Body of pancreas (tissue), 4 donors: ENCODE measurements at regions not wholly inside any gene's neighbourhood (a gene's known extent, or its start where the extent isn't known, plus 50 kb on each side); places are given as distances from the start of the nearest gene placed in this dataset.

ENCODE experiments used
- ATAC-seq: fragments of 150-250 bp; one replicate; pipeline ENCODE4 v1.9.1; 2016
- DNase-seq, 4 donors: peaks; one replicate each; pipeline ENCODE4 v3.0.0-alpha.2; 2019
- H3K27ac ChIP-seq, 4 donors: fragments of 200-600 bp; sonication (generic); 1 replicate in 3 of 4; 2 replicates in 1 of 4; pipeline versions ENCODE4 v1.5.1 to v1.6.1; 2016 to 2019; ENCODE audit warnings: mild to moderate bottlenecking in 1 of 4, mixed read lengths in 1 of 4, moderate library complexity in 1 of 4
- H3K27me3 ChIP-seq, 2 donors: fragments of 200-600 bp; sonication (generic); one replicate each; pipeline ENCODE4 v1.6.0; 2016; ENCODE audit warnings: mild to moderate bottlenecking in 1 of 2
- H3K36me3 ChIP-seq, 2 donors: fragments of 200-600 bp; sonication (generic); replicated peaks in 1 of 2; 2 replicates each; pipeline ENCODE4 v1.5.1; 2016; ENCODE audit warnings: low read depth in 2 of 2; ENCODE audit not compliant: insufficient read depth in 1 of 2
- H3K4me1 ChIP-seq: fragments of 200-600 bp; sonication (generic); one replicate; pipeline ENCODE4 v1.6.0; 2016
- H3K4me3 ChIP-seq, 2 donors: fragments of 200-600 bp; sonication (generic); 1 replicate in 1 of 2; 2 replicates in 1 of 2; pipeline ENCODE4 v1.5.1; 2016 to 2019
- H3K9me3 ChIP-seq, 3 donors: fragments of 200-600 bp; sonication (generic); 1 replicate in 2 of 3; 2 replicates in 1 of 3; pipeline ENCODE4 v1.5.1; 2016
- POLR2A ChIP-seq, 3 donors: fragments of 450-650 bp; IDR thresholded peaks; one replicate each; pipeline ENCODE4 v1.6.1; 2016; ENCODE audit warnings: antibody characterized with exemption in 3 of 3, mild to moderate bottlenecking in 2 of 3
- WGBS, 2 donors: methylation state at CpG; one replicate each; pipeline ENCODE4 v1.1.5; 2017; 5-methylcytosine and 5-hydroxymethylcytosine counted together
- intact Hi-C: fragments of 100-400 bp; cut with DNase I; formaldehyde crosslinking; loops from one replicate; pipeline ENCODE4 v1.15.1; 2023
- TF ChIP-seq, protein P1 (sequence below), 7 experiments: fragments of 450-650 bp in 4 of 7; fragments of 200-600 bp in 3 of 7; sonication (generic) in 3 of 7; IDR thresholded peaks; one replicate each; pipeline ENCODE4 v1.5.1; 2016 to 2019; ENCODE audit warnings: antibody characterized with exemption in 7 of 7

DNA sequence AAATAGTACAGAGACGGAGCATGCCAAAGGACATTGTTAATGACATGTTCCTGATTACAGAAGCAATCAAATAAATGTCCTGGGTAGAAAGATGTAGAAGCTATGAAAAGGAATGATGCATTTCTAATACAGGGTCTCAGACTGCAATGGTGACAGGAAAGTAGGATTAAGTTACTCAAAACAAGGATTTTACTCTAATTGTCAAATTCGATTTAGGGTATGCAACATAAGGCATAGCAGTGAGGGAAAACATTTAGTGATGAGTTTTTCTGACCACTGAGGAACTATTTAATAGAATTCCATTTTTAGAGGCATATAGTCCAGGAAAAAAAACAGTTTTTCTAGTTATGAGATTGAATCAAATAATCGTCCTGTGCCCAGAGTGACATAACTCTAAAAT lies 715.1 kb upstream of the ACO1 start:
- intact Hi-C loops, result no loop called here
- 52 to 57% methylated on average over 3 of the region's 3 CpGs for WGBS, 2 donors
- Histone ChIP-seq H3K27me3 (no peaks in the 10 kb centered on the region), H3K36me3 (no peaks in the 10 kb centered on the region), H3K4me1 (no peaks in the 10 kb centered on the region), H3K9me3 (no peaks in the 10 kb centered on the region), H3K4me3 (no peak overlapping the region), H3K27ac (no peak overlapping the region)
- TF ChIP-seq, protein P1, sequence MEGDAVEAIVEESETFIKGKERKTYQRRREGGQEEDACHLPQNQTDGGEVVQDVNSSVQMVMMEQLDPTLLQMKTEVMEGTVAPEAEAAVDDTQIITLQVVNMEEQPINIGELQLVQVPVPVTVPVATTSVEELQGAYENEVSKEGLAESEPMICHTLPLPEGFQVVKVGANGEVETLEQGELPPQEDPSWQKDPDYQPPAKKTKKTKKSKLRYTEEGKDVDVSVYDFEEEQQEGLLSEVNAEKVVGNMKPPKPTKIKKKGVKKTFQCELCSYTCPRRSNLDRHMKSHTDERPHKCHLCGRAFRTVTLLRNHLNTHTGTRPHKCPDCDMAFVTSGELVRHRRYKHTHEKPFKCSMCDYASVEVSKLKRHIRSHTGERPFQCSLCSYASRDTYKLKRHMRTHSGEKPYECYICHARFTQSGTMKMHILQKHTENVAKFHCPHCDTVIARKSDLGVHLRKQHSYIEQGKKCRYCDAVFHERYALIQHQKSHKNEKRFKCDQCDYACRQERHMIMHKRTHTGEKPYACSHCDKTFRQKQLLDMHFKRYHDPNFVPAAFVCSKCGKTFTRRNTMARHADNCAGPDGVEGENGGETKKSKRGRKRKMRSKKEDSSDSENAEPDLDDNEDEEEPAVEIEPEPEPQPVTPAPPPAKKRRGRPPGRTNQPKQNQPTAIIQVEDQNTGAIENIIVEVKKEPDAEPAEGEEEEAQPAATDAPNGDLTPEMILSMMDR (IDR thresholded peaks at IDR 0.05), result no peak
- TF ChIP-seq POLR2A (IDR thresholded peaks at IDR 0.05), result no peak
- ATAC-seq, result no peak
- DNase-seq, result no peak

DNA sequence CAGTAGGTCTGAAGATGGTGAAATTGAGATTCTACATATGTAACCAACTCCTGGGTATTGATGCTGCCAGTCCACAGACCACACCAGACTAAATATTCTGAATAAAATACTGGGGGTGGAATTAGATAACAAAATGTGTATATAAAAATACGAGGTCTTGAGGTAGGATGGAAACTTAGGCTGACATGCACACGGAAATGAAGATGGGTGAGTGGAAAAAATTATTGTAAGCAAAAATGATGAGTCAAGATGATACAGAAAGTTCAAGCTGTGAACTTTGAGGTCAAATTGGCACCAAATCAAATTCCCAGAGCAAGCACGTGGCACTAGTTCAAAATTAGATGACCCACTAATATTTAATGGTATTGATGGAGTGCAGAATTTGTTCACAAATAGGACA lies 713.4 kb upstream of the ACO1 start:
- intact Hi-C loops, result no loop called here
- H3K27ac ChIP-seq, result no peak overlapping the region
- no peak overlapping the region for H3K4me3 ChIP-seq
- no peaks in the 10 kb centered on the region for H3K4me1 ChIP-seq
- no peak for DNase-seq
- H3K36me3 ChIP-seq, result no peaks in the 10 kb centered on the region
- TF ChIP-seq POLR2A (IDR thresholded peaks at IDR 0.05), result no peak
- TF ChIP-seq, protein P1 (IDR thresholded peaks at IDR 0.05), result no peak
- WGBS, 2 donors, result 50 to 57% methylated on average over 3 of the region's 3 CpGs
- H3K9me3 ChIP-seq, result no peaks in the 10 kb centered on the region
- no peak for ATAC-seq
- no peaks in the 10 kb centered on the region for H3K27me3 ChIP-seq

DNA sequence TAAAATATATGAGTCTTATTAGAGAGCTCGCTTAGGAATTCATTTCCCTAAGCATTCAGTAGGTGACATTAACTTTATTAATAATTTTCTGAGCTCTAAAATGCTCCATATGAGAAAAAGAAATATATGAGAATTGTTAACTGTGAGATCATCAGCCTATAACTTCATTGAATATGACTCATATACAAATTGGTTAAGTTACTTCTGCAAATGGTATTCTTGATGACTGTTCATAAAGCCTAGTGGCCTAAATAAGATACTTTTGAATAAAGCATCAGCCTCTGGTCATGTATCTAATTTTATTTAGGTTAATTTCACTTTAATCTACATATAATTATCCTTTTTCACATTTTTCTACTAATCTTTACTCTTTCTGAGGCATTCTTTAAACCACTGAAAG lies 710.2 kb upstream of the ACO1 start:
- ATAC-seq, result no peak
- Histone ChIP-seq H3K9me3 (no peaks in the 10 kb centered on the region), H3K27ac (no peak overlapping the region), H3K27me3 (no peaks in the 10 kb centered on the region), H3K4me3 (no peak overlapping the region), H3K36me3 (no peaks in the 10 kb centered on the region), H3K4me1 (no peaks in the 10 kb centered on the region)
- TF ChIP-seq POLR2A (IDR thresholded peaks at IDR 0.05), result no peak
- TF ChIP-seq, protein P1 (IDR thresholded peaks at IDR 0.05), result no peak
- no peak for DNase-seq
- intact Hi-C loops, result no loop called here
- WGBS, 2 donors, result 81 to 84% methylated on average over 1 of the region's 1 CpG

DNA sequence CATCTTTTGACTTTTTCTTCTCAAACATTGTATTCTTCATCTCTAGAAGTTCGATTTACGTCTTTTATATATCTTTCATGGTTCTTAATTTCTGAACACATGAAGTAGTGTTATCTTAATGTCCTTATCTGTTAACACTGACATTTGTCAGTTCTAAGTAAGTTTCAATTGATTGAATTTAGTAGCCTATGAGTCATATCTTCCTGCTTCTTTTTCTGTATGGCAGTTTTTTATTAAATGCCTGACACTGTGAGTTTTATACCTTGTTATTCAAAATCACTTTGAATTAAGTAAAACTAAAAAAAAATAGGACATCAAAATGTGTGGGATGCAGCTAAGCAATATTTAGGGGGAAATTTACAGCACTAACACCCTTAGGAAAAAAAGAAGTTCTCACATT lies 707.0 kb upstream of the ACO1 start:
- WGBS, 2 donors, result 22 to 38% methylated on average over 2 of the region's 2 CpGs
- DNase-seq (no peak), ATAC-seq (no peak)
- H3K9me3 ChIP-seq, result no peaks in the 10 kb centered on the region
- no peaks in the 10 kb centered on the region for H3K4me1 ChIP-seq
- TF ChIP-seq POLR2A (IDR thresholded peaks at IDR 0.05), result no peak
- TF ChIP-seq, protein P1 (IDR thresholded peaks at IDR 0.05), result no peak
- intact Hi-C loops, result no loop called here
- no peak overlapping the region for H3K4me3 ChIP-seq
- H3K36me3 ChIP-seq, result no peaks in the 10 kb centered on the region
- no peak overlapping the region for H3K27ac ChIP-seq
- no peaks in the 10 kb centered on the region for H3K27me3 ChIP-seq

DNA sequence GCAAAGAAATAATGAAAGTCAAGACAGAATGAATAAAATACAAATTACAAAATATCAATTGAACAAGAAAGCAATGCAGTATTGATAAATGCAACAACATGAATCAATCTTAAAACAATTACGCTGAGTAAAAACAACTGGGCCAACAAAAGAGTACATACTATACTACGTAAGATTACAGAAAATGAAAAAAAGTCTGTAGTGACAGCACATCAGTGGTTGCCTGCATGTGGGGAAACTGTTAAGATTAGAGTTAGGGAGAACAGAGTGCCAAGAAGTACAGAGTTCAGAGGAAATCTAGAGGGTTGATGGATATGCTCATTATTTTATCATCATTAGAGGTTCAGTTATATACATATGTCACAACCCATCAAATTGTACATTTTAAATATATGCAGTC lies 706.6 kb upstream of the ACO1 start:
- Histone ChIP-seq H3K36me3 (no peaks in the 10 kb centered on the region), H3K4me1 (no peaks in the 10 kb centered on the region), H3K27ac (no peak overlapping the region), H3K9me3 (no peaks in the 10 kb centered on the region), H3K4me3 (no peak overlapping the region), H3K27me3 (no peaks in the 10 kb centered on the region)
- WGBS, 2 donors, result 52 to 57% methylated on average over 2 of the region's 2 CpGs
- no peak for DNase-seq
- intact Hi-C loops, result no loop called here
- ATAC-seq, result no peak
- TF ChIP-seq, protein P1 (IDR thresholded peaks at IDR 0.05), result no peak
- no peak for TF ChIP-seq POLR2A (IDR thresholded peaks at IDR 0.05)
